GM19351 (cell line): ENCODE measurements at regions not wholly inside any gene's neighbourhood (a gene's known extent, or its start where the extent isn't known, plus 50 kb on each side); places are given as distances from the start of the nearest gene placed in this dataset.
"Not testable (repeated sequence)": the region's sequence is repeated elsewhere in the genome, so short reads cannot be mapped to it uniquely, and the experiment has no call there.

ENCODE experiments used
- ATAC-seq: cut with Tn5 transposase; IDR thresholded peaks from one replicate; pipeline ENCODE4 v1.9.1; 2021; ENCODE audit warnings: mild to moderate bottlenecking, moderate library complexity; ENCODE audit not compliant: unreplicated experiment

GRCh38 chr10:106106114-106106513, 1058.4 kb downstream of the SORCS1 start:
- ATAC-seq: no peak

GRCh38 chr10:106089855-106090254, 1074.7 kb downstream of the SORCS1 start:
- no peak for ATAC-seq

- ATAC-seq: no peak
Observed at GRCh38 chr10:106086391-106086790, 1078.1 kb downstream of the SORCS1 start.

GRCh38 chr10:106083572-106083971, 1080.9 kb downstream of the SORCS1 start:
- no peak for ATAC-seq

- no peak for ATAC-seq
Observed at GRCh38 chr10:106082865-106083264, 1081.6 kb downstream of the SORCS1 start.

GRCh38 chr10:106078895-106079576, 1085.5 kb downstream of the SORCS1 start:
- ATAC-seq: no peak

- no peak for ATAC-seq
Observed at GRCh38 chr10:106076496-106076895, 1088.0 kb downstream of the SORCS1 start.

GRCh38 chr10:106053061-106053460, 1111.4 kb downstream of the SORCS1 start:
- ATAC-seq: no peak

GRCh38 chr10:106044503-106044902, 1120.0 kb downstream of the SORCS1 start:
- no peak for ATAC-seq

- ATAC-seq: no peak
Observed at GRCh38 chr10:106043863-106044262, 1120.6 kb downstream of the SORCS1 start.

- no peak for ATAC-seq
Observed at GRCh38 chr10:106038246-106038645, 1126.3 kb downstream of the SORCS1 start.

GRCh38 chr10:106033065-106033464, 1131.4 kb downstream of the SORCS1 start:
- ATAC-seq: no peak

GRCh38 chr10:106032450-106033002, 1132.0 kb downstream of the SORCS1 start:
- ATAC-seq: no peak

- ATAC-seq: no peak
Observed at GRCh38 chr10:106027240-106027639, 1137.3 kb downstream of the SORCS1 start.

- no peak for ATAC-seq
Observed at GRCh38 chr10:106025208-106025811, 1139.2 kb downstream of the SORCS1 start.

- no peak for ATAC-seq
Observed at GRCh38 chr10:106023329-106023728, 1141.2 kb downstream of the SORCS1 start.

- ATAC-seq: not testable (repeated sequence)
Observed at GRCh38 chr10:106019559-106019958, 1144.9 kb downstream of the SORCS1 start.

- not testable (repeated sequence) for ATAC-seq
Observed at GRCh38 chr10:106015369-106016199, 1148.9 kb downstream of the SORCS1 start.

GRCh38 chr10:106011250-106011649, 1153.3 kb downstream of the SORCS1 start:
- no peak for ATAC-seq

GRCh38 chr10:106000721-106001120, 1163.8 kb downstream of the SORCS1 start:
- ATAC-seq: no peak

GRCh38 chr10:105993609-105994008, 1170.9 kb downstream of the SORCS1 start:
- no peak for ATAC-seq
